B cell (primary cell): ENCODE measurements at regions not wholly inside any gene's neighbourhood (a gene's known extent, or its start where the extent isn't known, plus 50 kb on each side); places are given as distances from the start of the nearest gene placed in this dataset.

Experiments
- ATAC-seq: fragments of 200-7000 bp; cut with Tn5 transposase; one replicate; pipeline ENCODE4 v1.10.0; 2021; ENCODE audit warnings: low read depth, mild to moderate bottlenecking, moderate number of reproducible peaks, moderate library complexity
- CTCF ChIA-PET: fragments of 350-600 bp; sonication (Branson Sonifier 250); formaldehyde crosslinking; loops from one replicate; lab custom pipeline; 2021; ENCODE audit warnings: antibody characterized with exemption, inconsistent platforms; lab: Charles Lee
- POLR2A ChIA-PET: fragments of 350-600 bp; sonication (Branson Sonifier 250); formaldehyde crosslinking; loops from one replicate; lab custom pipeline; 2021; ENCODE audit warnings: antibody characterized with exemption; lab: Charles Lee
- DNase-seq: peaks from one replicate; pipeline ENCODE4 v3.0.0; 2013
- H2AFZ ChIP-seq: 2 replicates; pipeline ENCODE4 v1.6.1; 2012; ENCODE audit warnings: mild to moderate bottlenecking, low read depth, low read length; ENCODE audit not compliant: insufficient read depth, poor library complexity, severe bottlenecking
- H3K27ac ChIP-seq, 2 donors: 1 replicate in 1 of 2; 2 replicates in 1 of 2; pipeline ENCODE4 v1.5.1; 2012 to 2013; ENCODE audit warnings: low read length in 2 of 2, mild to moderate bottlenecking in 2 of 2, moderate library complexity in 1 of 2
- H3K27me3 ChIP-seq, 4 experiments: fragments of 200-600 bp in 1 of 4; sonication (generic) in 1 of 4; replicated peaks in 1 of 4; 1 replicate in 2 of 4; 2 replicates in 2 of 4; pipeline versions ENCODE4 v1.6.1 to v1.7.0; 2013 to 2016; ENCODE audit warnings: low read length in 3 of 4, mild to moderate bottlenecking in 2 of 4, mixed read lengths in 1 of 4, moderate library complexity in 1 of 4; ENCODE audit not compliant: insufficient read depth in 4 of 4, control insufficient read depth in 3 of 4; ENCODE audit errors: control extremely low read depth in 1 of 4
- H3K36me3 ChIP-seq, 2 experiments: replicated peaks in 1 of 2; 1 replicate in 1 of 2; 2 replicates in 1 of 2; pipeline versions ENCODE4 v1.6.1 to v1.7.1; 2013; ENCODE audit warnings: low read length in 1 of 2; ENCODE audit not compliant: insufficient read depth in 2 of 2, control insufficient read depth in 1 of 2; ENCODE audit errors: control extremely low read depth in 1 of 2, extremely low read depth in 1 of 2
- H3K4me1 ChIP-seq, 2 donors: fragments of 200-600 bp in 1 of 2; sonication (generic) in 1 of 2; 1 replicate in 1 of 2; 2 replicates in 1 of 2; pipeline versions ENCODE4 v1.5.1 to v1.6.1; 2013 to 2017; ENCODE audit warnings: low read length in 2 of 2; ENCODE audit not compliant: control insufficient read depth in 2 of 2, insufficient read depth in 2 of 2
- H3K4me2 ChIP-seq: replicated peaks from 2 replicates; pipeline ENCODE3; 2012; ENCODE audit warnings: mild to moderate bottlenecking, low read depth, low read length; ENCODE audit not compliant: poor library complexity, severe bottlenecking
- H3K4me3 ChIP-seq, 5 experiments: fragments of 200-600 bp in 1 of 5; sonication (generic) in 1 of 5; 1 replicate in 3 of 5; 2 replicates in 2 of 5; pipeline versions ENCODE4 v1.5.1 to v1.7.0; 2011 to 2016; ENCODE audit warnings: low read length in 4 of 5, mild to moderate bottlenecking in 4 of 5, low read depth in 2 of 5, control low read depth in 1 of 5, moderate library complexity in 1 of 5; ENCODE audit not compliant: insufficient read depth in 1 of 5; ENCODE audit errors: control extremely low read depth in 1 of 5, extremely low read depth in 1 of 5
- H3K79me2 ChIP-seq: fragments of 200-600 bp; sonication (generic); one replicate; pipeline ENCODE4 v1.6.0; 2016; ENCODE audit warnings: low read length; ENCODE audit not compliant: control insufficient read depth, insufficient read depth
- H3K9ac ChIP-seq: fragments of 200-600 bp; sonication (generic); 2 replicates; pipeline ENCODE4 v1.6.1; 2017; ENCODE audit warnings: mild to moderate bottlenecking, low read length, moderate library complexity
- H3K9me3 ChIP-seq, 3 donors: one replicate each; pipeline versions ENCODE4 v1.6.1 to v1.7.1; 2013; ENCODE audit warnings: low read length in 2 of 3; ENCODE audit not compliant: control insufficient read depth in 2 of 3, insufficient read depth in 1 of 3; ENCODE audit errors: control extremely low read depth in 1 of 3
- H4K20me1 ChIP-seq: 2 replicates; pipeline ENCODE4 v1.6.0; 2012; ENCODE audit warnings: mild to moderate bottlenecking, low read length; ENCODE audit not compliant: insufficient read depth, control insufficient read depth, poor library complexity, severe bottlenecking
- H3K27ac Mint-ChIP-seq: one replicate; pipeline ENCODE4 v1.8.0; 2021; ENCODE audit warnings: mixed read lengths
- H3K27me3 Mint-ChIP-seq: one replicate; pipeline ENCODE4 v1.8.0; 2021; ENCODE audit warnings: mixed read lengths
- H3K4me1 Mint-ChIP-seq: one replicate; pipeline ENCODE4 v1.8.0; 2021; ENCODE audit warnings: mixed read lengths
- H3K4me3 Mint-ChIP-seq: one replicate; pipeline ENCODE4 v1.8.0; 2021; ENCODE audit warnings: mixed read lengths
- H3K9me3 Mint-ChIP-seq: one replicate; pipeline ENCODE4 v1.8.0; 2022; ENCODE audit warnings: mixed read lengths; ENCODE audit not compliant: insufficient read depth
- EZH2 ChIP-seq: IDR thresholded peaks from 2 replicates; pipeline ENCODE4 v1.6.1; 2012; ENCODE audit warnings: borderline replicate concordance, low read depth, mild to moderate bottlenecking, moderate library complexity, low read length; ENCODE audit not compliant: insufficient read depth, poor library complexity, severe bottlenecking
- WGBS: methylation state at CpG from one replicate; pipeline ENCODE4 v1.1.5; 2013; ENCODE audit warnings: missing lambda C conversion rate; ENCODE audit not compliant: insufficient coverage; 5-methylcytosine and 5-hydroxymethylcytosine counted together
- intact Hi-C: fragments of 100-400 bp; cut with micrococcal nuclease; formaldehyde crosslinking; loops from one replicate; pipeline ENCODE4 v1.10.0; 2022
- TF ChIP-seq, protein P1 (sequence below): fragments of 200-600 bp; IDR thresholded peaks from one replicate; pipeline ENCODE4 v1.8.0; 2022; ENCODE audit warnings: antibody characterized with exemption, mild to moderate bottlenecking

DNA sequence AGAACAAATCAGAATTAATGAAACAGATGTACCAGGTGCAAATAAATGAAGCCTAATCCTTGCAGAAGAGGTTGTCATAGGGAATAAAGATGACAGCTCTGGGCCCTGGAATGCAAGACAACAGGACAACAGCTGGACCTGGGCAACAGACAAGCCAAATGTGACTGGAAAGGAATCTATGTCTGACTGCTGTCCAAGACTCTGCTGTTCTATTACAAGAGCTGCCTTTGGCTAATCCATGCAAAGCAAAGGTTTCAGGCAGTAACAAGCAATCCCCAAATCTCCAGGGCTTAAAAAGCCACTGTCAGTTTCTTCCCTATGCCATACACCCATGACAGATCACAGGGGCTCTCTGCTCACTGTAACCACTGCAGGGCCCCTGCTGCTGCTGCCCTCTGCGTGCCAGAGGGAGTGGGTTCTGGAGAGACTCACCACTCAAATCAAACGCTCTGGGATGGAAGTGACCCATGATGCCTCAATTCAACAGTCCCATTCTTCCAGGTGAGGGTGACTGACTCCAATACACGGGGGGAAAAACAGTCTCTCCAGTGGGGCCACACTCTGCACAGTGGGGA is 218.9 kb upstream of the SFSWAP start:
- Histone ChIP-seq H3K4me1 (no peaks in the 10 kb centered on the region), H3K27ac (no peak overlapping the region), H3K4me2 (no peak overlapping the region), H3K27me3 (no peaks in the 10 kb centered on the region), H3K36me3 (no peaks in the 10 kb centered on the region), H3K4me3 (no peak overlapping the region), H3K79me2 (no peaks in the 10 kb centered on the region), H3K9me3 (peaks cover 0 to 3% (median 0%) of the 10 kb centered on the region in 3 donors), H3K9ac (no peak overlapping the region), H2AFZ (no peak overlapping the region), H4K20me1 (no peaks in the 10 kb centered on the region)
- H3K9me3 Mint-ChIP-seq, result no peaks in the 10 kb centered on the region
- TF ChIP-seq, protein P1, sequence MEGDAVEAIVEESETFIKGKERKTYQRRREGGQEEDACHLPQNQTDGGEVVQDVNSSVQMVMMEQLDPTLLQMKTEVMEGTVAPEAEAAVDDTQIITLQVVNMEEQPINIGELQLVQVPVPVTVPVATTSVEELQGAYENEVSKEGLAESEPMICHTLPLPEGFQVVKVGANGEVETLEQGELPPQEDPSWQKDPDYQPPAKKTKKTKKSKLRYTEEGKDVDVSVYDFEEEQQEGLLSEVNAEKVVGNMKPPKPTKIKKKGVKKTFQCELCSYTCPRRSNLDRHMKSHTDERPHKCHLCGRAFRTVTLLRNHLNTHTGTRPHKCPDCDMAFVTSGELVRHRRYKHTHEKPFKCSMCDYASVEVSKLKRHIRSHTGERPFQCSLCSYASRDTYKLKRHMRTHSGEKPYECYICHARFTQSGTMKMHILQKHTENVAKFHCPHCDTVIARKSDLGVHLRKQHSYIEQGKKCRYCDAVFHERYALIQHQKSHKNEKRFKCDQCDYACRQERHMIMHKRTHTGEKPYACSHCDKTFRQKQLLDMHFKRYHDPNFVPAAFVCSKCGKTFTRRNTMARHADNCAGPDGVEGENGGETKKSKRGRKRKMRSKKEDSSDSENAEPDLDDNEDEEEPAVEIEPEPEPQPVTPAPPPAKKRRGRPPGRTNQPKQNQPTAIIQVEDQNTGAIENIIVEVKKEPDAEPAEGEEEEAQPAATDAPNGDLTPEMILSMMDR, result no peak
- no peak for TF ChIP-seq EZH2
- POLR2A ChIA-PET, result no interaction called here
- H3K4me3 Mint-ChIP-seq, result no peak overlapping the region
- CTCF ChIA-PET, result no interaction called here
- DNase-seq (no peak), ATAC-seq (no peak)
- peaks cover 16% of the 10 kb centered on the region for H3K27me3 Mint-ChIP-seq
- intact Hi-C loops, result no loop called here
- no peaks in the 10 kb centered on the region for H3K4me1 Mint-ChIP-seq
- WGBS, result 82% methylated on average over 1 of the region's 3 CpGs
- no peak overlapping the region for H3K27ac Mint-ChIP-seq

DNA sequence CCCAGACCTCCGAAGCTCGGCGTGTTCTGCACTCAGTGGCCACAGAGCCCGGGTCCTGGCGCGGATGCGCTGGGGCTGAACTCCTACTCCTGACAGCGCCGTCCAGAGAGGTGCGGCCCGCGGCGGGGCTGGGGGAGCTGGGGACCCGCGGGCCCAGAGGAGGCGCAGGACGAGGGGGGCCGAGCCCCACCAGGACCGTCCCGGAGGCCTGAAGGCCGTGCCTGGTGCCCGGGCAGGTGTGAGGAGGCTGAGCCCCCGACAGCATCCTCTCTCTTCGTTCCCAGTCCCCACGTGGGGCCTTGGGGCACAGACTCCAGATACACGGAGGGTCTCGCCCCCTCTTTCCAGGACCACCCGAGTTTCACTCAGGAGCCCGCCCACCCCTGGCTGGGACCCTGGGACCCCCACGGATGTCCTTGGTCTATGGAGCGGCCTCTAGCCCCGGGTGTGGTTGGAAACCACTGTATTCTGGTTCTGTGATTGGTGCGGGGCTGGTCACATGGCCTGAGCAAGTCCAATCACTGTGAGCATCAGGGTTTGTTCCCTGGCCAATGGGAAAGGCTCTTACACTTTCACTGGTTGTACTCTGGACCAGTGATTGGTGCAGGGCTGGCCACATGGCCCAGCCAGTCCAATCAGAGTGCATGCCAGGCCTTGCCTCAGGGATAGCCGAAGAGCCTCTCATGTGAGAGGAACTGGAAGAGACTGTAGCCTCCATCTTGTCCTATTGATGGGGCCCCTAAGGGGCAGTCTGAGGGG is 217.6 kb upstream of the SFSWAP start:
- Histone ChIP-seq H3K9me3 (peaks cover 0 to 3% (median 0%) of the 10 kb centered on the region in 3 donors), H3K36me3 (no peaks in the 10 kb centered on the region), H3K4me3 (no peak overlapping the region), H3K27me3 (no peaks in the 10 kb centered on the region), H2AFZ (no peak overlapping the region), H3K79me2 (no peaks in the 10 kb centered on the region), H4K20me1 (no peaks in the 10 kb centered on the region), H3K4me2 (no peak overlapping the region), H3K27ac (no peak overlapping the region), H3K9ac (no peak overlapping the region), H3K4me1 (no peaks in the 10 kb centered on the region)
- Mint-ChIP-seq H3K27ac (no peak overlapping the region), H3K4me1 (no peaks in the 10 kb centered on the region), H3K27me3 (peaks cover 16% of the 10 kb centered on the region), H3K4me3 (no peak overlapping the region), H3K9me3 (no peaks in the 10 kb centered on the region)
- no peak for DNase-seq
- ChIA-PET POLR2A (no interaction called here), CTCF (no interaction called here)
- intact Hi-C loops, result no loop called here
- TF ChIP-seq EZH2, result no peak
- TF ChIP-seq, protein P1, result no peak
- no peak for ATAC-seq
- WGBS, result 84% methylated on average over 18 of the region's 34 CpGs
